Activated T-helper 17 cell treated with anti-CD3 and anti-CD28 coated beads, Interleukin-2, amount 50 U/mL, for 72 hours (primary cell): ENCODE measurements at regions not wholly inside any gene's neighbourhood (a gene's known extent, or its start where the extent isn't known, plus 50 kb on each side); places are given as distances from the start of the nearest gene placed in this dataset.

Source experiments
- ATAC-seq: fragments of 150-1000 bp; cut with Tn5 transposase; replicated peaks from 2 replicates; pipeline ENCODE4 v1.10.0; 2021; ENCODE audit warnings: mild to moderate bottlenecking, moderate library complexity
- H3K27ac Mint-ChIP-seq: one replicate; pipeline ENCODE4 v1.8.0; 2022; ENCODE audit warnings: mixed read lengths
- H3K27me3 Mint-ChIP-seq: one replicate; pipeline ENCODE4 v1.8.0; 2022; ENCODE audit warnings: mixed read lengths
- H3K36me3 Mint-ChIP-seq: one replicate; pipeline ENCODE4 v1.8.0; 2022; ENCODE audit warnings: low read depth, mild to moderate bottlenecking, mixed read lengths
- H3K4me1 Mint-ChIP-seq: one replicate; pipeline ENCODE4 v1.8.0; 2022; ENCODE audit warnings: mixed read lengths
- H3K4me3 Mint-ChIP-seq: one replicate; pipeline ENCODE4 v1.8.0; 2022; ENCODE audit warnings: mild to moderate bottlenecking, mixed read lengths
- H3K9me3 Mint-ChIP-seq: one replicate; pipeline ENCODE4 v1.8.0; 2022; ENCODE audit warnings: mixed read lengths

DNA sequence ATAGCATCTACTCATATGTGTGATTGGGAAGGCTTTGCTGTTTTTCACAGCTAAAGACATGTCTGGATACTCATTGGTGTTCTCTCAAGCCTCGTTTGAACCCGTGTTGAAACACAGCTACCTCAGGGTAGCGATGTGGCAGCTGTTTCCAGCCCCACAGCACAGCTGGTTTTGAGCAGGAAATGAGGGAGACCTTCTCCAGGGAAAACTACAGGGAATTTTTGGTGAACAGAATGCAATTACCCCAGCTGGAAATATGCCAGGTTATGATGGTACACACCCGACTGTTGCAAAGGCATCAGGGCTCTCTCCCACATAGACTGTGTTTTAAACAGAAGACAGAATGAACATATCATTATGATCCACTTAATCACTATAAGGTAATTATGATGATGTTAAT is 828.9 kb downstream of the VRK1 start:
- Mint-ChIP-seq H3K27ac (no peak overlapping the region), H3K4me1 (peaks cover 7% of the 10 kb centered on the region), H3K36me3 (no peaks in the 10 kb centered on the region), H3K4me3 (no peak overlapping the region), H3K27me3 (no peaks in the 10 kb centered on the region), H3K9me3 (peaks cover 4% of the 10 kb centered on the region)
- ATAC-seq, result no peak

DNA sequence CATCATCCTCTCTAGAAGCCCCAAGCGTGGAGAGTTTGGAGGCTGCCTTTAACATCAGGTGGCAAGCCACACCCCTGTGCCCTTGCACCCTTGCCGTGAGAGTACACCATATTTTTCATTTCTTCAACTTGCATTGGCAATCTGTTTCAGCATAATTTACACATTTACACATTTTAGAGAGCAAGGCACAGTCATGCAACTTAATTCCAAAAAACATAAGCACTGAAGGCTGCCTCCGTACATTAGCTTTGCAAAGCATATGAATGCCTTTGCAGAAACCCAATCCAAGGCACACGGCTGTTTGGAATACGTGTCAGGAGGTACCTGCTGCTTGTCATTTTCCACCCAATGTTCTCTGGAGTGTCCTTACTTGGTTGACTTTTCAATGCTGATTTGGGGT is 833.1 kb downstream of the VRK1 start:
- ATAC-seq, result no peak
- no peaks in the 10 kb centered on the region for H3K27me3 Mint-ChIP-seq
- H3K4me1 Mint-ChIP-seq, result peaks cover 8% of the 10 kb centered on the region
- H3K27ac Mint-ChIP-seq, result no peak overlapping the region
- no peaks in the 10 kb centered on the region for H3K36me3 Mint-ChIP-seq
- H3K4me3 Mint-ChIP-seq, result no peak overlapping the region
- no peaks in the 10 kb centered on the region for H3K9me3 Mint-ChIP-seq

DNA sequence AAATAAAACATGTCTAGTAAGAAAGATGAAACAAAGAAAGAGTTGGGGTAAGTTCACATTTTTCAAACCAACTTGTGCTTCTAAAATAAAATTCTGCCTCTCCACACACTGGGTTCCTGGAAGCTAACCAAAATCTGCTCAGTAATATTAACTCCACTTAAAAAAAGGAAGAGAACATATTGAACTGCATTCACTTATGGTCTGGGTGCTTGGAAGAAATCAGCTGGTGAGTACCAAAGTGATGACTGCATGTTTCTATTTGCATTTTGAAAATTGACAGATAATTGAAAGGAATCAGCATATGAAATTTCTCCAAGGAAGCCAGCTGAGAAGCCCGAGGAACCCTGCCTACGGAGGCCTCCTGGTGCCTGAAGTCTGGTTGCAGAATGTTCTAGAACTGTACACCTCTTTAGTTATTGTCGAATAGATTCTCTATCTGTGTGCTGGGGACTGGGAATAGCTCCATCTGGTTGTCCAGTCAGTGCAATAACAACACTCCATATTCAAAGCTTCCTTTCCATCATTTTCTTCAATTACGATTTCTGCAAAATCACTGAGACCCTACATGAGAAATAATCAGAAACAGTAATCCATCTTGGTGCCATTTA is 836.1 kb downstream of the VRK1 start:
- no peaks in the 10 kb centered on the region for H3K36me3 Mint-ChIP-seq
- H3K27ac Mint-ChIP-seq, result no peak overlapping the region
- peaks cover 17% of the 10 kb centered on the region for H3K4me1 Mint-ChIP-seq
- no peak overlapping the region for H3K4me3 Mint-ChIP-seq
- ATAC-seq, result no peak
- peaks cover 3% of the 10 kb centered on the region for H3K9me3 Mint-ChIP-seq
- H3K27me3 Mint-ChIP-seq, result no peaks in the 10 kb centered on the region

- H3K4me3 Mint-ChIP-seq, result peak overlapping the region; percentile 77
- peaks cover 28% of the 10 kb centered on the region for H3K4me1 Mint-ChIP-seq
- no peaks in the 10 kb centered on the region for H3K36me3 Mint-ChIP-seq
- H3K9me3 Mint-ChIP-seq, result peaks cover 3% of the 10 kb centered on the region
- peak overlapping the region; percentile 72 for H3K27ac Mint-ChIP-seq
- ATAC-seq, result no peak
- H3K27me3 Mint-ChIP-seq, result no peaks in the 10 kb centered on the region
Measured at GRCh38 chr14:97634751-97635150, 837.6 kb downstream of the VRK1 start.

GRCh38 chr14:97638864-97639263 is 841.7 kb downstream of the VRK1 start:
- Mint-ChIP-seq H3K4me3 (peak overlapping the region; percentile 16), H3K27ac (peak overlapping the region; percentile 76), H3K36me3 (no peaks in the 10 kb centered on the region), H3K4me1 (peaks cover 39% of the 10 kb centered on the region), H3K9me3 (peaks cover 3% of the 10 kb centered on the region), H3K27me3 (no peaks in the 10 kb centered on the region)
- peak; percentile 66 for ATAC-seq

- no peak for ATAC-seq
- no peak overlapping the region for H3K4me3 Mint-ChIP-seq
- no peaks in the 10 kb centered on the region for H3K36me3 Mint-ChIP-seq
- H3K4me1 Mint-ChIP-seq, result peaks cover 33% of the 10 kb centered on the region
- peaks cover 3% of the 10 kb centered on the region for H3K9me3 Mint-ChIP-seq
- H3K27me3 Mint-ChIP-seq, result no peaks in the 10 kb centered on the region
- peak overlapping the region; percentile 64 for H3K27ac Mint-ChIP-seq
Measured at GRCh38 chr14:97640031-97640430, 842.8 kb downstream of the VRK1 start.

DNA sequence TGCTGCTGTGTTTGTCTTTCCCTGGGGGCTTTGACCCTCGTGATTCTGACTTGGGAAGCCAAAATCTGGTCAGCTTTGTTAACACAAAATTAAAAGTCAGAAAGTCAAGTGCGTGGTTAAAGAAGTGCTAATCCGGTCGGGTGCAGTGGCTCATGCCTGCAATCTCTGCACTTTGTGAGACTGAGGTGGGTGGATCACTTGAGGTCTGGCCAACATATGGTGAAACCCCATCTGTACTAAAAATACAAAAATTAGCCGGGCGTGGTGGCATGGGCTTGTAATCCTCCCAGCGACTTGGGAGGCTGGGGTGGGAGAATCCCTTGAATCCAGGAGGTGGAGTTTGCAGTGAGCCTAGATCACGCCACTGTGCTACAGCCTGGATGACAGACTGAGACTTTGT is 844.6 kb downstream of the VRK1 start:
- peaks cover 26% of the 10 kb centered on the region for H3K4me1 Mint-ChIP-seq
- H3K27ac Mint-ChIP-seq, result no peak overlapping the region
- H3K36me3 Mint-ChIP-seq, result no peaks in the 10 kb centered on the region
- no peaks in the 10 kb centered on the region for H3K27me3 Mint-ChIP-seq
- H3K4me3 Mint-ChIP-seq, result no peak overlapping the region
- H3K9me3 Mint-ChIP-seq, result peaks cover 3% of the 10 kb centered on the region
- peak; percentile 32 for ATAC-seq

GRCh38 chr14:97642631-97643030 is 845.4 kb downstream of the VRK1 start:
- no peak overlapping the region for H3K27ac Mint-ChIP-seq
- H3K36me3 Mint-ChIP-seq, result no peaks in the 10 kb centered on the region
- peaks cover 26% of the 10 kb centered on the region for H3K4me1 Mint-ChIP-seq
- no peak for ATAC-seq
- peaks cover 3% of the 10 kb centered on the region for H3K9me3 Mint-ChIP-seq
- H3K4me3 Mint-ChIP-seq, result no peak overlapping the region
- H3K27me3 Mint-ChIP-seq, result no peaks in the 10 kb centered on the region

GRCh38 chr14:97644365-97644764 is 847.2 kb downstream of the VRK1 start:
- no peak overlapping the region for H3K4me3 Mint-ChIP-seq
- no peaks in the 10 kb centered on the region for H3K27me3 Mint-ChIP-seq
- no peaks in the 10 kb centered on the region for H3K9me3 Mint-ChIP-seq
- peaks cover 13% of the 10 kb centered on the region for H3K4me1 Mint-ChIP-seq
- no peak for ATAC-seq
- no peaks in the 10 kb centered on the region for H3K36me3 Mint-ChIP-seq
- H3K27ac Mint-ChIP-seq, result no peak overlapping the region

GRCh38 chr14:97649752-97650151 is 852.6 kb downstream of the VRK1 start:
- no peaks in the 10 kb centered on the region for H3K27me3 Mint-ChIP-seq
- no peak for ATAC-seq
- H3K4me1 Mint-ChIP-seq, result no peaks in the 10 kb centered on the region
- no peaks in the 10 kb centered on the region for H3K36me3 Mint-ChIP-seq
- H3K4me3 Mint-ChIP-seq, result no peak overlapping the region
- H3K9me3 Mint-ChIP-seq, result no peaks in the 10 kb centered on the region
- no peak overlapping the region for H3K27ac Mint-ChIP-seq

DNA sequence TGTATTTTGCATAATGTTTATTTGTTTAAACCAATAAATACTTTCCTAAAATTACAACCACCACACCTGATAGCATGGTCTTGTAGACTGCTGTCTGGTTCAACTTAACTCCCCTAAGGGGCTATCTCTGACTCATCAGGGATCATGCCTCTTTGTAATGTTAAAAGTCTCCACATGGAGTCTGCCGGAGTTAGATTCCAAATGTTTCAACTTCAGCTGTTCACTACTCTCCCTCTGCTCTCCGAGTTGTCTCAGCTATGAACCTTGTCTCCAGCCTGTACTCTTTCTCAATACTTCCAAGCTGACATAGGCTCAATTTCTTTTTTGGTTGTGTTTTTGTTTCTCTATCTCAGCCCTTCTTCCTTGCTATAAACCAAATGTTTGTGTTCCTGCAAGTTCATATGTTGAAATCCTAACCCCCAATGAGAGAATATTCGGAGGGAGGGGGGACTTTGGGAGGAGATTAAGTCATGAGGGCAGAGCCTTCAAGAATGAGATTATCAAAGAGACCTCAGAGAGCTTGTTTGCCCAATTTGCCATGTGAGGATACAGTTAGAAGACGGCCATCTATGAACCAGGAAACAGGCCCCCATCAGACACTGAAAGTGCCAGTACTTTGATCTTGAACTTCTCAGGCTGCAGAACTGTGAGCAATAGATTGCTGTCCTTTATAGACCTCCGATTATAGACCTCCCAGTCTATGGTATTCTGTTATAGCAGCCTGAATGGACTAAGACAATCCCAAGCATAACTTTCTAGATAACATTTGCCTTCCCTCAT is 858.2 kb downstream of the VRK1 start:
- Mint-ChIP-seq H3K4me3 (no peak overlapping the region), H3K36me3 (no peaks in the 10 kb centered on the region), H3K27ac (no peak overlapping the region), H3K9me3 (no peaks in the 10 kb centered on the region), H3K27me3 (no peaks in the 10 kb centered on the region), H3K4me1 (no peaks in the 10 kb centered on the region)
- ATAC-seq, result no peak

DNA sequence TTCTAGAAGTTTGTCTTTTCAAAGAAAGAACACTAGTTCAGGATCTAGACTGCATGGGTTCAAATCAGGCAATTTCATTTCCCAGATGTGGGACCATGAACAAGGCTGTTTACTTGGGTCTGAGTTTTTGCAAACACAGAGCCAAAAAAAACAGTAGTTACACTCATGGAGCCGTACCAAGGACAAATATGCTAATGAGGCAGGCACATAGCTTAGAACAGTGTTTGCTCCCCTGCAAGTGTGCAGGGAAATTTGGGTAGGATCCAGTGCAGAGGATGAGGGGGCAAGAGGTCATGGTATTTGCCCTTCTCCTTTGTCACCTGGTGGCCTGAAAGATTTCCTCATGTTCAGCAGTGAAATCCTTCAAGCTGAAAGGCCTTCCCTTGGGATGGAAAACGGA is 860.4 kb downstream of the VRK1 start:
- Mint-ChIP-seq H3K4me1 (no peaks in the 10 kb centered on the region), H3K9me3 (no peaks in the 10 kb centered on the region), H3K4me3 (no peak overlapping the region), H3K27ac (no peak overlapping the region), H3K36me3 (no peaks in the 10 kb centered on the region), H3K27me3 (no peaks in the 10 kb centered on the region)
- ATAC-seq, result no peak

GRCh38 chr14:97687944-97688630 is 890.9 kb downstream of the VRK1 start:
- Mint-ChIP-seq H3K4me1 (peaks cover 20% of the 10 kb centered on the region), H3K36me3 (no peaks in the 10 kb centered on the region), H3K27ac (no peak overlapping the region), H3K4me3 (no peak overlapping the region), H3K27me3 (no peaks in the 10 kb centered on the region), H3K9me3 (peaks cover 9% of the 10 kb centered on the region)
- ATAC-seq, result no peak

DNA sequence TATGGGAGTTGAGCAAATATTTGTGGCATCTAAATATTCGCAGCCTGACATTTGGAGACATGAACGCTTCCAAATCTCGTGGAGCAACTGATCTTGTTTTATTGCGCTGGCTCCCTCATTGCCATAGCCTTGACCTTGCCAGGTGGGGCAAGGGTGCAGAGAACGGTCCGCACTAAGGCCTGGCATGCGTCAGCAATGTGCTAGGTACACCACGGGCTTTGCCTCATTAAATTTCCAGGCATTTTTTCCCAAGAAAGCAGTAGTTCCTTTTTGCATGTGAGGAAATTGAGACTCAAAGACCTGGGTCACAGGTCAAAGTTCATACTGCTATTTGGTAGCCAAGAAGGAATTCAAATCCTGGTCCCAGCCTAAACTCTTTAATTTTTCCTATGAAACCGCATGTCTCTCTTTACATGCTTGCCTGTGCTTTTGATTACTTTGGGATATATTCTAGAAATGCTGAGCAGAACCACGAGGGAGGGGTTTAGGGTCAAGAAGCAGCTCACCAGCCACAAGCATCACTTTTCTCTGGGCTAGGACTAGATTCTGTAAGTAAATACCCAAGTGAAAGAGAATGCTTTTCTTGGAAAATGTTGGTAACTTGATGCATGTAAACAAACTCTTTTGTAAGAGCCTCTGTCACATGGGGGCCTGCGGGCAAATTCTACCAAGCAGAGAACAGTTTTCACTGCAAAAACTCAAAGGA is 891.6 kb downstream of the VRK1 start:
- Mint-ChIP-seq H3K9me3 (peaks cover 9% of the 10 kb centered on the region), H3K27ac (no peak overlapping the region), H3K36me3 (no peaks in the 10 kb centered on the region), H3K4me1 (peaks cover 20% of the 10 kb centered on the region), H3K27me3 (no peaks in the 10 kb centered on the region), H3K4me3 (no peak overlapping the region)
- ATAC-seq, result no peak
